AG04450 (cell line): ENCODE measurements at regions not wholly inside any gene's neighbourhood (a gene's known extent, or its start where the extent isn't known, plus 50 kb on each side); places are given as distances from the start of the nearest gene placed in this dataset.

ENCODE experiments used
- CTCF ChIA-PET: fragments of 300-600, 350-600 bp; formaldehyde crosslinking; extraction: SDS; loops from one replicate; lab custom pipeline; 2022; ENCODE audit warnings: antibody characterized with exemption, inconsistent platforms; lab: Charles Lee
- POLR2A ChIA-PET: fragments of 350-600 bp; formaldehyde crosslinking; extraction: SDS; loops from one replicate; lab custom pipeline; 2021; ENCODE audit warnings: antibody characterized with exemption, inconsistent platforms; lab: Yijun Ruan, JAX
- DNase-seq: peaks from one replicate; pipeline ENCODE4 v3.0.0-alpha.2; 2011; ENCODE audit warnings: low read depth, low spot score
- H3K27ac ChIP-seq: one replicate; pipeline ENCODE4 v1.5.1; 2012; ENCODE audit warnings: low read depth, low read length, control low read depth
- H3K27me3 ChIP-seq: one replicate; pipeline ENCODE4 v1.6.0; 2012; ENCODE audit warnings: low read length; ENCODE audit not compliant: control insufficient read depth, insufficient read depth
- H3K4me3 ChIP-seq: 2 replicates; pipeline ENCODE4 v1.5.1; 2011; ENCODE audit warnings: mild to moderate bottlenecking, low read depth, low read length, control low read depth
- H3K9me3 ChIP-seq: 2 replicates; pipeline ENCODE4 v1.5.1; 2012; ENCODE audit warnings: low read length; ENCODE audit not compliant: control insufficient read depth, insufficient read depth
- TF ChIP-seq, protein P1 (sequence below): IDR thresholded peaks from 2 replicates; pipeline ENCODE4 v1.5.1; 2011; ENCODE audit warnings: low read depth, low read length, control low read depth, inconsistent platforms

GRCh38 chr9:2341126-2341525 lies 280.5 kb upstream of the VLDLR start:
- no peak for DNase-seq
- Histone ChIP-seq H3K9me3 (no peaks in the 10 kb centered on the region), H3K27ac (no peak overlapping the region), H3K27me3 (no peaks in the 10 kb centered on the region), H3K4me3 (no peak overlapping the region)
- TF ChIP-seq, protein P1, sequence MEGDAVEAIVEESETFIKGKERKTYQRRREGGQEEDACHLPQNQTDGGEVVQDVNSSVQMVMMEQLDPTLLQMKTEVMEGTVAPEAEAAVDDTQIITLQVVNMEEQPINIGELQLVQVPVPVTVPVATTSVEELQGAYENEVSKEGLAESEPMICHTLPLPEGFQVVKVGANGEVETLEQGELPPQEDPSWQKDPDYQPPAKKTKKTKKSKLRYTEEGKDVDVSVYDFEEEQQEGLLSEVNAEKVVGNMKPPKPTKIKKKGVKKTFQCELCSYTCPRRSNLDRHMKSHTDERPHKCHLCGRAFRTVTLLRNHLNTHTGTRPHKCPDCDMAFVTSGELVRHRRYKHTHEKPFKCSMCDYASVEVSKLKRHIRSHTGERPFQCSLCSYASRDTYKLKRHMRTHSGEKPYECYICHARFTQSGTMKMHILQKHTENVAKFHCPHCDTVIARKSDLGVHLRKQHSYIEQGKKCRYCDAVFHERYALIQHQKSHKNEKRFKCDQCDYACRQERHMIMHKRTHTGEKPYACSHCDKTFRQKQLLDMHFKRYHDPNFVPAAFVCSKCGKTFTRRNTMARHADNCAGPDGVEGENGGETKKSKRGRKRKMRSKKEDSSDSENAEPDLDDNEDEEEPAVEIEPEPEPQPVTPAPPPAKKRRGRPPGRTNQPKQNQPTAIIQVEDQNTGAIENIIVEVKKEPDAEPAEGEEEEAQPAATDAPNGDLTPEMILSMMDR, result no peak
- CTCF ChIA-PET, result no interaction called here
- POLR2A ChIA-PET, result no interaction called here

DNA sequence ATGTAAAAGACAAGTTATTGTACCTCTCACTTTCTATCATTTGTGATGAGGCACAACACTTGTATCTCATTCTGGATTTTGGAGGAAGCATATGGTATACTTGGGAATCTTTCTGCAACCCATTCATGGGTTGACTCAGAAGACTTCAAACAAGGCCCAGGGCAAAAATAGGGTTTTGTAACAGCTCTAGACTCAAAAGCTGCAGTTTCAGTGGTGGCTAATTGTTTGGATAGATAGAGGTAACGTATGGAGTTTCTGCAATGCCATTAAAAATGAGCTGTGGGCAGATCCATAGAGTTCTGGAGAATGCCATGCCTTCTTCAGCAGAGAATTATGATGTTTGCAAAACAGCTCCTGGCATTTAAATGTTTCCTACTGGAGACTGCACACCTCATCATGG lies 279.6 kb upstream of the VLDLR start:
- POLR2A ChIA-PET, result no interaction called here
- TF ChIP-seq, protein P1, result no peak
- no peak overlapping the region for H3K27ac ChIP-seq
- H3K4me3 ChIP-seq, result no peak overlapping the region
- H3K9me3 ChIP-seq, result no peaks in the 10 kb centered on the region
- DNase-seq, result no peak
- CTCF ChIA-PET, result no interaction called here
- no peaks in the 10 kb centered on the region for H3K27me3 ChIP-seq

GRCh38 chr9:2343756-2344155 lies 277.8 kb upstream of the VLDLR start:
- H3K4me3 ChIP-seq, result no peak overlapping the region
- H3K27me3 ChIP-seq, result no peaks in the 10 kb centered on the region
- H3K9me3 ChIP-seq, result no peaks in the 10 kb centered on the region
- POLR2A ChIA-PET, result no interaction called here
- TF ChIP-seq, protein P1, result no peak
- CTCF ChIA-PET, result no interaction called here
- H3K27ac ChIP-seq, result no peak overlapping the region
- no peak for DNase-seq

DNA sequence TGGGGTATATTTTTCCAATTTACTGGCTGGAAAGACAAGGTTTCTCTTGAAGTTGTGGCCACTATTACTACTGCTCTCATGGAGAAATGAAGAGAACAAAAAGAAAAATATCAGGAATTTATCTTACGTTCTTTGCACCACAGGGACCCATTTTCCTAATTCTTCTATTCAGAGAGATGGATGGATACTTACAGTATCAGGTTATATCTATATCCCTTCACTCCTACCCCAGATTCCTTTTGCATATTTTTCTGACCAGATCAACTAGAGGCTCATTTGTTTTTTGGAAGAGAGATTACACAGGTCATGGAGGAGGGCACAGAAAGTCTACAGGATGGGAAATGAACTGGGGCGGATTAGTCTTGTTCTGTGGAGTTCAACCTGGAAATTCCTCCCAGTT lies 277.2 kb upstream of the VLDLR start:
- Histone ChIP-seq H3K27ac (no peak overlapping the region), H3K9me3 (no peaks in the 10 kb centered on the region), H3K27me3 (no peaks in the 10 kb centered on the region), H3K4me3 (no peak overlapping the region)
- no peak for DNase-seq
- POLR2A ChIA-PET, result no interaction called here
- TF ChIP-seq, protein P1, result no peak
- CTCF ChIA-PET, result no interaction called here

DNA sequence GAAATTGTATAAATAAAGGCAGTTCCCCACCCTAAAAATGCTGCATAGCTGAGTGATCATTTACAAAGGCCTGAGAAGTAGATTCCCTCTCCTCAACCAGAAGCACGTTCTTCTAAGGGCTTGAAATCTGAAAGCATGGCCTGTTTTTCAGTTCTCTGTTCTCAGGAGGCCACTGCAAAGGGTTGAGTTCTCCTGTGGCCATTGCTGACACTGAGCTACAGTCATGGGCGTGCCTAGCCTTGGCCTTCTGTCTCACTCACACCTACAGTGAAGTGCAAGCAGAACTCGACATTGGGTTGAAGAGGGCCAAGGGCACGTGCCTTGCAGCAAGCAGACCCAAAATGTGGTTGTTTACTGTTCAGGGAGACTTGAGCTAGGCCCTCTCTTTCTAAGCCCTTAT lies 276.6 kb upstream of the VLDLR start:
- Histone ChIP-seq H3K4me3 (no peak overlapping the region), H3K27ac (no peak overlapping the region), H3K9me3 (no peaks in the 10 kb centered on the region), H3K27me3 (no peaks in the 10 kb centered on the region)
- CTCF ChIA-PET, result no interaction called here
- DNase-seq, result no peak
- TF ChIP-seq, protein P1, result no peak
- POLR2A ChIA-PET, result no interaction called here
